Mesothelial cell of epicardium (in vitro differentiated cells): ENCODE measurements at regions not wholly inside any gene's neighbourhood (a gene's known extent, or its start where the extent isn't known, plus 50 kb on each side); places are given as distances from the start of the nearest gene placed in this dataset.

Experiments
- DNase-seq, 2 experiments: peaks; one replicate each; pipeline ENCODE4 v3.0.0; 2021; ENCODE audit warnings: low spot score in 2 of 2; ENCODE audit not compliant: unreplicated experiment in 2 of 2
- H3K27ac Mint-ChIP-seq: 2 replicates; pipeline ENCODE4 v1.8.0; 2021; ENCODE audit warnings: mixed read lengths
- H3K27me3 Mint-ChIP-seq: 2 replicates; pipeline ENCODE4 v1.8.0; 2021; ENCODE audit warnings: low read depth, mixed read lengths
- H3K36me3 Mint-ChIP-seq: 2 replicates; pipeline ENCODE4 v1.8.0; 2021; ENCODE audit warnings: mixed read lengths
- H3K4me1 Mint-ChIP-seq: 2 replicates; pipeline ENCODE4 v1.8.0; 2021; ENCODE audit warnings: mixed read lengths
- H3K4me3 Mint-ChIP-seq: 2 replicates; pipeline ENCODE4 v1.8.0; 2021; ENCODE audit warnings: mild to moderate bottlenecking, moderate library complexity, mixed read lengths
- H3K9me3 Mint-ChIP-seq: 2 replicates; pipeline ENCODE4 v1.8.0; 2021; ENCODE audit warnings: mixed read lengths
- TF ChIP-seq, protein P1 (sequence below): fragments of 200-600 bp; sonication (generic); IDR thresholded peaks from one replicate; pipeline ENCODE4 v1.5.0; 2021; ENCODE audit warnings: antibody characterized with exemption; ENCODE audit not compliant: unreplicated experiment

DNA sequence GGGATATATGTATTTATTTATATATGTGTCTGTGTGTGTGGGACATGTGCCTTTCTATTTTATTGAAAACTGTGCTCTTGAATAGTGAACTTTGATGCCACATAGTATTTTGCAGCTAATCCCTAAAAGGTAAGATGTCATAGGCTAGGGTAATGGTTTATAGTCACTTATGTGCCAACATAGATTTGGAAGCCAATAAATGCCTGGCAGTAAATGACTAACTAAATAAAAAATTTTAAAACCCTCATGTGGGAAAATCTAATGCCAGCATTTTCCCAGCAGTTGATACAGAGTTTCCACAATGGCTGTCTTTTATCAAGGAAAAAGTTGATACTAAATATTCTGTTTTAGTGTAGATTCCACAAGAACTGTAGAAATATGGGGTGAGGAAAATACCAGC lies 101.5 kb upstream of the IMMP2L start:
- DNase-seq = no peak
- TF ChIP-seq, protein P1, sequence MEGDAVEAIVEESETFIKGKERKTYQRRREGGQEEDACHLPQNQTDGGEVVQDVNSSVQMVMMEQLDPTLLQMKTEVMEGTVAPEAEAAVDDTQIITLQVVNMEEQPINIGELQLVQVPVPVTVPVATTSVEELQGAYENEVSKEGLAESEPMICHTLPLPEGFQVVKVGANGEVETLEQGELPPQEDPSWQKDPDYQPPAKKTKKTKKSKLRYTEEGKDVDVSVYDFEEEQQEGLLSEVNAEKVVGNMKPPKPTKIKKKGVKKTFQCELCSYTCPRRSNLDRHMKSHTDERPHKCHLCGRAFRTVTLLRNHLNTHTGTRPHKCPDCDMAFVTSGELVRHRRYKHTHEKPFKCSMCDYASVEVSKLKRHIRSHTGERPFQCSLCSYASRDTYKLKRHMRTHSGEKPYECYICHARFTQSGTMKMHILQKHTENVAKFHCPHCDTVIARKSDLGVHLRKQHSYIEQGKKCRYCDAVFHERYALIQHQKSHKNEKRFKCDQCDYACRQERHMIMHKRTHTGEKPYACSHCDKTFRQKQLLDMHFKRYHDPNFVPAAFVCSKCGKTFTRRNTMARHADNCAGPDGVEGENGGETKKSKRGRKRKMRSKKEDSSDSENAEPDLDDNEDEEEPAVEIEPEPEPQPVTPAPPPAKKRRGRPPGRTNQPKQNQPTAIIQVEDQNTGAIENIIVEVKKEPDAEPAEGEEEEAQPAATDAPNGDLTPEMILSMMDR = no peak

DNA sequence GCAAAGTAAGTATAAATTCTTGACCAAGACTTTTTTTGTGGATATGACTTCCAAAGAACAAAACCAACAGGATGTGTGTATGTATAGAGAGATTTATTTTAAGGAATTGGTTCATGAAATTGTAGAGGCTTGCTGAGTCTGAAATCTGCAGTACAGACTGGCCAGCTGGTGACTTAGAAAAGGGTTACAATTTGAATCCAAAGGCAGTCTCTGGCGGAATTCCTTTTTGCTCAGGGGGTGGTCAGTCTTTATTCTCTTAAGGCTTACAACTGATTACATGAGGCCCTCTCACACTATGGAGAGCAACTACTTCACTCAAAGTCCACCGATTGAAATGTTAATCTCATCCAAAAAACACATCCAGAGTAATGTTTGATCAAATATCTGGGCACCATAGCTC lies 100.1 kb upstream of the IMMP2L start:
- H3K4me3 Mint-ChIP-seq = no peak overlapping the region
- no peak for DNase-seq
- TF ChIP-seq, protein P1 = no peak
- H3K36me3 Mint-ChIP-seq = no peaks in the 10 kb centered on the region
- no peaks in the 10 kb centered on the region for H3K9me3 Mint-ChIP-seq
- no peaks in the 10 kb centered on the region for H3K4me1 Mint-ChIP-seq
- no peak overlapping the region for H3K27ac Mint-ChIP-seq
- no peaks in the 10 kb centered on the region for H3K27me3 Mint-ChIP-seq

More for the DNA sequence above, 101.5 kb upstream of the IMMP2L start:
- no peak overlapping the region for H3K27ac Mint-ChIP-seq
- H3K27me3 Mint-ChIP-seq = no peaks in the 10 kb centered on the region
- no peak overlapping the region for H3K4me3 Mint-ChIP-seq
- H3K36me3 Mint-ChIP-seq = no peaks in the 10 kb centered on the region
- H3K4me1 Mint-ChIP-seq = no peaks in the 10 kb centered on the region
- H3K9me3 Mint-ChIP-seq = no peaks in the 10 kb centered on the region

DNA sequence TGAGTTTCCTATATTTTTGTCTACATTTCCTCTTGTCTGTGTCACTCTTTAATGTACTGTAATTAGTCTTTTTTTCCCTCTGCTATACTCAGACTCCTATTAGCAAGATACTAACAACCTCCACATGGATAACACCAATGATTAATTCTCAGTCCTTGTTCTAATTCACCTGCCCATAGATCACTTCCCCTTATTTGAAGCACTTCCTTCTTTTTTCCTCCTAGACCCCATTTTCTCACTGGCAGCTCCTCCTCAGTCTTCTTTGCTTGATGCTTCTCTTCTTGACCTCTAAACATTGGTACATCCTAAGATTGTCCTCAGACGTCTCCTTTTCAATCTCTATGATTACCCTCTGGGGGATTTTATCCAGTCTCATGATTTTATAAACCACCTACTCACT lies 98.2 kb upstream of the IMMP2L start:
- Mint-ChIP-seq H3K9me3 (no peaks in the 10 kb centered on the region), H3K4me1 (no peaks in the 10 kb centered on the region), H3K27ac (no peak overlapping the region), H3K4me3 (no peak overlapping the region), H3K36me3 (no peaks in the 10 kb centered on the region), H3K27me3 (no peaks in the 10 kb centered on the region)
- no peak for DNase-seq
- TF ChIP-seq, protein P1 = no peak

DNA sequence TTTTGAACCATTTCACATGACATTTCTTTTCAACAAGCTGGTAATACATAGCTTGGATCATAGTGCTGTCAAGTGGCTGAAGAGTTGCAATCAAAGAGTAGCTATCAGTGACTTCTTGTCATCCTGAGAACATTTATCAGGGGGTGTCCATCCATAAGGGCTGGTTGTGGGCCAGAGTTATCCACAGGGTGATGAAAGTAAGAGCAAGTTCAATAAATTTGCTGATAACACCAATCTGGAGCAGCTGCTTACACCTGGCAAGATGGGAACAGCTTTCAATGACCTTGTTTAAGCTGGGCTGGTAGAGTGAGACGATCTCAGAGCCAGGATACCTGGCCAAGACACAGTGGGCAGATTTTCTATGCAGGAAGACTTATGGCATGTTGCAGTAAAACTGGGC lies 96.3 kb upstream of the IMMP2L start:
- no peak overlapping the region for H3K4me3 Mint-ChIP-seq
- TF ChIP-seq, protein P1 = no peak
- peaks cover 8% of the 10 kb centered on the region for H3K9me3 Mint-ChIP-seq
- no peaks in the 10 kb centered on the region for H3K4me1 Mint-ChIP-seq
- H3K27me3 Mint-ChIP-seq = peaks cover 2% of the 10 kb centered on the region
- H3K36me3 Mint-ChIP-seq = no peaks in the 10 kb centered on the region
- DNase-seq = no peak
- H3K27ac Mint-ChIP-seq = no peak overlapping the region

DNA sequence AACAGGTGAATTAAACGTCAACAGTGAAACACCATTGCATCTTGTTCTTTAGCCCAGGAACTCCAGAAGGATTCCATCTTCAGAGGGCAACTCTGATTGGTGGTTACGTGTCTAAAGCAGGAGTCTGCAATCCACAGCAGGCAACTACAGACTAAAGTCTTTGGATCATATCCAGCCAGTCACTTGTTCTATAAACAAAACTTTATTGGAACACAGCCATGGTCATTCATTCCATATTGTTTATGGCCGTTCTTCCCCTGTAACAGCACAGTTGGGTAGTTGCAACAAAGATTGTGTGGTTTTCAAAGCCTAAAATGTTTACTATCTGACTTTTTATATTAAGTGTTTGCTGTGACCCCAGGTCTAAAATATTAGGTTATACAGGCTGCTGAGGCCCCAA lies 94.7 kb upstream of the IMMP2L start:
- Mint-ChIP-seq H3K36me3 (peaks cover 4% of the 10 kb centered on the region), H3K4me3 (no peak overlapping the region), H3K27me3 (peaks cover 2% of the 10 kb centered on the region), H3K4me1 (no peaks in the 10 kb centered on the region), H3K27ac (no peak overlapping the region), H3K9me3 (peaks cover 17% of the 10 kb centered on the region)
- DNase-seq = no peak
- TF ChIP-seq, protein P1 = no peak

DNA sequence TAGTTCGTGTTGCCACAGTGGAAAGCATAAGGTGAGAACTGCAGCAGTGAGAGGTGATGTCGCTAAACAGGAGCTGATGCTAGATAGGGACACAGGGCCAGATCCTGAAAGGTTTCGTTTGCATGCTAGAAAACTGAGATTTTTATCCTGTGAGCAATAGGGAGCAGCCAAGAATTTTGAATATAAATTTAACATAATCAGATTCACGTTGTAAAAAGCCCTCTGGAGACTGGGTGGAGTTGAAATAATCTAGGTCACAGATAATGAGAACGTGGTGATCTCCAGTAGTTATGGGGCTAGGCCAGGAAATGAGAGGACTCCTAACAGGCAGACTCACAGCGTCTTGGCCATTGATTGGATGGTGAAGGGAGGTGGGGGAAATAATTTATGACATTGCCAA lies 92.1 kb upstream of the IMMP2L start:
- H3K4me3 Mint-ChIP-seq = no peak overlapping the region

More for the DNA sequence above, 92.1 kb upstream of the IMMP2L start:
- H3K9me3 Mint-ChIP-seq = peaks cover 17% of the 10 kb centered on the region
- peaks cover 4% of the 10 kb centered on the region for H3K36me3 Mint-ChIP-seq
- H3K4me1 Mint-ChIP-seq = no peaks in the 10 kb centered on the region
- H3K27ac Mint-ChIP-seq = no peak overlapping the region
- TF ChIP-seq, protein P1 = no peak
- peaks cover 2% of the 10 kb centered on the region for H3K27me3 Mint-ChIP-seq
- DNase-seq = no peak
